ENCODE measurements at regions not wholly inside any gene's neighbourhood (a gene's known extent, or its start where the extent isn't known, plus 50 kb on each side); places are given as distances from the start of the nearest gene placed in this dataset.

DNA sequence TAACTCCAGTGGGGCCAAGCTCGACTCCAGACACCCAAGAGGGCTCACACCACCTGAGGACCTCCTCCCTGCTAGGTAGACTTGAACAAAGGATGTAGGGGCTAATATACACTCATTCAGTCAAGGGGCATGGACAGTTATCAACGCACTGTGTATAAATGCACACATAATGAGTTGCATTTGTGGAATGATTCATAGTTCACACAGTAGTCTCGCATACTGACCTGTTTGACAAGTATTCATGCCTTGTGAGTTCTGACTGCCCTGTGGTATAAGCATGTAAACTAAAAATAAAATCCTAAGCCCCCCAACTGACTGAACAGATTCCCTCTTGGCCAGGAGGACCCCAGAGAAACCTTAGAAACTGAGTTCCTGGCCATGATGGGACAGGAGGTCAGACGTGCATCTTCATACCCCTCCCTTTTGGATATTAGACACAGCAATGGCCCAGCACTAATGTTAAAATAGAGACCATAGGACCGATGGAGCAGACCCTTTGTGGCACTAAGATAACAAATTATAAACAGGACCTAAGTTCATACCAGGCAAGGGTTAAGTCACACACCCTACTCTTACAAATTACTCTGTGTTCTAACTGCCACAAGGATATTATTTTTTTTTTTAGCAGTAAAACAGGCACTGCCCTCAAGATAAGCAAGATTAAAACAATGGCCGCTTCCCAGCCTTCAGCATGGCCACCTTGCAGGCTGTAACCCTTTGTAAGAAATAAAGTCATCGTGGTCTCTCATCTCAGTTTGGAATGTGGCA is 124.4 kb downstream of the TTLL2 start:
- intact Hi-C loops (cut with micrococcal nuclease; ENCODE audit: unreplicated experiment) = no loop called here
- POLR2A ChIA-PET = no interaction called here

DNA sequence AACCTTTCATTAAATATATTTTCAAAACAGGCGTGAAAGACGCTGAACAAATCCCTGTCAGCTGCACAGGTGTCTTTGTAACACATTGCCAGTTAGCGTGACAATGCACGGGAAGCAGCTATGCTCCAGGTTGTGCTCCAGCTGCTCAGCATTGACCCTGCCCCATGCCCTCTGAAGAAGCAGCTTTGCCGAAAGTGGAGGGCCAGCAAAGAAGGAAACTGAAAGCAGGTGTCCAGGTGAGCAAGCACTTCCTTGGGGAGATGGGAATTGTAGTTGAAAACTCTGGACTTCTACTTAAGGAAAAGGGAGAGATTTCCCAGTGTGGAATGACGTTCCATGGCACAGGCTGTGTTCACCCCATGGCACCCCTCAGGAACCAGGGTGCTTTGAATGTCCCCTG is 125.7 kb downstream of the TTLL2 start:
- Histone ChIP-seq H3K9me2 (ENCODE audit: insufficient read depth, low read length) (no peaks in the 10 kb centered on the region), H2AFZ (ENCODE audit: low read length) (no peak overlapping the region), H3K27ac (ENCODE audit: low read depth, low read length, poor library complexity, severe bottlenecking) (no peak overlapping the region), H3K4me1 (ENCODE audit: insufficient read depth, low read length, poor library complexity, severe bottlenecking) (no peaks in the 10 kb centered on the region), H3K79me2 (ENCODE audit: insufficient read depth, low read depth, low read length) (no peaks in the 10 kb centered on the region), H3K4me3 (ENCODE audit: low read depth, low read length, poor library complexity, severe bottlenecking) (no peak overlapping the region), H3K4me2 (ENCODE audit: low read length) (no peak overlapping the region), H4K20me1 (ENCODE audit: insufficient read depth, low read length) (no peaks in the 10 kb centered on the region), H3K9me3 (ENCODE audit: low read length) (no peaks in the 10 kb centered on the region), H3K36me3 (ENCODE audit: insufficient read depth, low read length) (no peaks in the 10 kb centered on the region)
- ChIA-PET POLR2A (no interaction called here), CTCF (ENCODE audit: unreplicated experiment) (no interaction called here)
- intact Hi-C loops (cut with micrococcal nuclease; ENCODE audit: unreplicated experiment) = no loop called here
- BruUV-seq (replicated peaks) = no TSS peak
- no peak for TF ChIP-seq EZH2phosphoT487 (IDR thresholded peaks at IDR 0.05; ENCODE audit: borderline replicate concordance, low read depth, low read length)
- TF ChIP-seq, protein P1, sequence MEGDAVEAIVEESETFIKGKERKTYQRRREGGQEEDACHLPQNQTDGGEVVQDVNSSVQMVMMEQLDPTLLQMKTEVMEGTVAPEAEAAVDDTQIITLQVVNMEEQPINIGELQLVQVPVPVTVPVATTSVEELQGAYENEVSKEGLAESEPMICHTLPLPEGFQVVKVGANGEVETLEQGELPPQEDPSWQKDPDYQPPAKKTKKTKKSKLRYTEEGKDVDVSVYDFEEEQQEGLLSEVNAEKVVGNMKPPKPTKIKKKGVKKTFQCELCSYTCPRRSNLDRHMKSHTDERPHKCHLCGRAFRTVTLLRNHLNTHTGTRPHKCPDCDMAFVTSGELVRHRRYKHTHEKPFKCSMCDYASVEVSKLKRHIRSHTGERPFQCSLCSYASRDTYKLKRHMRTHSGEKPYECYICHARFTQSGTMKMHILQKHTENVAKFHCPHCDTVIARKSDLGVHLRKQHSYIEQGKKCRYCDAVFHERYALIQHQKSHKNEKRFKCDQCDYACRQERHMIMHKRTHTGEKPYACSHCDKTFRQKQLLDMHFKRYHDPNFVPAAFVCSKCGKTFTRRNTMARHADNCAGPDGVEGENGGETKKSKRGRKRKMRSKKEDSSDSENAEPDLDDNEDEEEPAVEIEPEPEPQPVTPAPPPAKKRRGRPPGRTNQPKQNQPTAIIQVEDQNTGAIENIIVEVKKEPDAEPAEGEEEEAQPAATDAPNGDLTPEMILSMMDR (conservative IDR thresholded peaks at IDR 0.05; ENCODE audit: low read length) = no peak
- no peak for DNase-seq (ENCODE audit: low spot score)

More for the DNA sequence above, 124.4 kb downstream of the TTLL2 start:
- DNase-seq (ENCODE audit: low spot score) = no peak
- Histone ChIP-seq H3K36me3 (ENCODE audit: insufficient read depth, low read length) (no peaks in the 10 kb centered on the region), H2AFZ (ENCODE audit: low read length) (no peak overlapping the region), H3K9me2 (ENCODE audit: insufficient read depth, low read length) (no peaks in the 10 kb centered on the region), H3K4me1 (ENCODE audit: insufficient read depth, low read length, poor library complexity, severe bottlenecking) (no peaks in the 10 kb centered on the region), H3K4me2 (ENCODE audit: low read length) (no peak overlapping the region), H3K79me2 (ENCODE audit: insufficient read depth, low read depth, low read length) (no peaks in the 10 kb centered on the region), H4K20me1 (ENCODE audit: insufficient read depth, low read length) (no peaks in the 10 kb centered on the region), H3K27ac (ENCODE audit: low read depth, low read length, poor library complexity, severe bottlenecking) (no peak overlapping the region), H3K4me3 (ENCODE audit: low read depth, low read length, poor library complexity, severe bottlenecking) (no peak overlapping the region), H3K9me3 (ENCODE audit: low read length) (no peaks in the 10 kb centered on the region)
- TF ChIP-seq, protein P1 (conservative IDR thresholded peaks at IDR 0.05; ENCODE audit: low read length) = no peak
- TF ChIP-seq EZH2phosphoT487 (IDR thresholded peaks at IDR 0.05; ENCODE audit: borderline replicate concordance, low read depth, low read length) = no peak
- BruUV-seq (replicated peaks) = no TSS peak
- CTCF ChIA-PET (ENCODE audit: unreplicated experiment) = no interaction called here

DNA sequence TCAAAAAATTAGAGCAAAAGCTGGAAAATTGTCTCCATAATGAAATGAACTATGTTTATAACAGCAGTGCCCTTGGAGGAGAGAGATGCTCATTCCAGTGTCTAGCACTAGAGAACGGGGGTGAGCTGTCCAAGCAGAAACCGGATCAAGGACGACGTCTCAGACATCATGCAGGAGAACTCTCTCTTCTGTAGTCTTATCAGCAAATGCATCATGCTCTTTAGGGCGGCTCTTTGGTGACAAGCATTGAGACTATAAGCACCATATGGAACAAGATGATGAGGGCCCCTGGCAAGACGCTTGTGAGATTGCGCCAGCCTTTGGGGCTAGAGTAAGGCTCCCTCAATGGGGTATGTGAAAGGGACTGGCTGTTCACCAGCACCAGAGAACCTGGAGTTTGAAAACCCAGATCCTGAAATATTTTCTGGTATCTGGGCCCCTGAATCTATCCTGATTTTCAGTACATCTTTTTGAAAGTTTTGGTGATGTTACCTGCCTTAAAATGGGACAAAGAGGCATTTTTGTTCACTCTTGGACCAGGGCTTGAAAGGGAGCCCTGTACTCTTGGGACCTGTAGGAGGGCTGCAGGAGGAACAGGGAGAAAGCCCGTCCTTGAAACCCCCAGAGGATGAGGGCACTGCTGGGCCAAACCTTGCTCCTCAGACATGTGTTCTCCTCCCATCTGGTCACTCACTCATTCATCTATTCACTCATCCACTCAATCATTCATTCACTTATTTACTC is 127.6 kb downstream of the TTLL2 start:
- H3K4me3 ChIP-seq (ENCODE audit: low read depth, low read length, poor library complexity, severe bottlenecking) = no peak overlapping the region
- TF ChIP-seq, protein P1 (conservative IDR thresholded peaks at IDR 0.05; ENCODE audit: low read length) = no peak
- no peak for TF ChIP-seq EZH2phosphoT487 (IDR thresholded peaks at IDR 0.05; ENCODE audit: borderline replicate concordance, low read depth, low read length)
- H3K79me2 ChIP-seq (ENCODE audit: insufficient read depth, low read depth, low read length) = no peaks in the 10 kb centered on the region
- H3K4me1 ChIP-seq (ENCODE audit: insufficient read depth, low read length, poor library complexity, severe bottlenecking) = no peaks in the 10 kb centered on the region
- no peak overlapping the region for H2AFZ ChIP-seq (ENCODE audit: low read length)
- H3K36me3 ChIP-seq (ENCODE audit: insufficient read depth, low read length) = no peaks in the 10 kb centered on the region
- intact Hi-C loops (cut with micrococcal nuclease; ENCODE audit: unreplicated experiment) = no loop called here
- H3K4me2 ChIP-seq (ENCODE audit: low read length) = no peak overlapping the region
- no peaks in the 10 kb centered on the region for H3K9me2 ChIP-seq (ENCODE audit: insufficient read depth, low read length)
- no peak for DNase-seq (ENCODE audit: low spot score)
- no peak overlapping the region for H3K27ac ChIP-seq (ENCODE audit: low read depth, low read length, poor library complexity, severe bottlenecking)
- BruUV-seq (replicated peaks) = no TSS peak
- H3K9me3 ChIP-seq (ENCODE audit: low read length) = no peaks in the 10 kb centered on the region
- CTCF ChIA-PET (ENCODE audit: unreplicated experiment) = no interaction called here
- no peaks in the 10 kb centered on the region for H4K20me1 ChIP-seq (ENCODE audit: insufficient read depth, low read length)
- POLR2A ChIA-PET = interaction anchor here (1.0 kb wide), 1 partner anchor 16 kb away, joined by 3 read pairs; no protein-coding TSS in a partner anchor
